ENCODE measurements at regions not wholly inside any gene's neighbourhood (a gene's known extent, or its start where the extent isn't known, plus 50 kb on each side); places are given as distances from the start of the nearest gene placed in this dataset.

DNA sequence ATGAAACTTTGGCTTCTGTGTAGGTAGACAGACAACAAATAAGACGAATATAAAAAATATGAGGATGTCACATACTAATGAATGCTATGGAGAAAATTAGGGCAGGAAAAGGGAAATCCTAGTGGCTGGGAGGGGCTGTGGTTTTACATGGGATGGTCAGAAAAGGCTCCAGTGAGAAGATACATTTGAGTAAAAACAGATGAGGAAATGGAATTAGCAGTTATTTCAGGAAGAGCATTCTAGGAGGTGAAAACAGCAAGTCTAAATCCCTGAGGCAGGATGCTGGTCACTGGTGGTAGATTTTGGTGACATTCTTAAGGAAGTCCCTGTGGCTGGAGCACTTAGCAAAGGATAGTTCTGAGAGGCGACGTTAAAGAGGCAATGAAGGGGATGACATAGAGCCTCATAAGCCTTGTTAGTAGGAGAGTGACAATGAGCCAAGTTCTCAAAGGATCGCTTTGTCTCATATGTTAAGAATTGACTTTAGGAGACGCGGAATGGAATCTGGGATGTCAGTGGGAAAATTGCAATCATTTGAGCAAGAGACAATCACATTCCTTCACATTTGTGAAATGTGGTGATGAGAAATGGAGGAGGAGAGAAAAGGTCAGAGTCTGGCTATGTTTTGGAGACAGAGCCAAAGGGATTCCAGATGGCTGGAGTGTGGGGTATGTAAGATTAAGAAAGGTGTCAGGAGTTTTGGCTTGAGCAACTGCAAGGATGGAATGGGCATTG is 384.7 kb upstream of the FZD8 start:
- Histone ChIP-seq H3K9me3 (ENCODE audit: insufficient read depth, low read length) (no peaks in the 10 kb centered on the region), H3K9ac (ENCODE audit: insufficient read length, low read depth) (no peak overlapping the region), H3K36me3 (ENCODE audit: insufficient read depth, insufficient read length, low read length) (no peaks in the 10 kb centered on the region), H3K27me3 (ENCODE audit: insufficient read depth, insufficient read length) (no peaks in the 10 kb centered on the region), H3K4me3 (ENCODE audit: insufficient read length, low read depth) (no peak overlapping the region), H3K4me1 (ENCODE audit: insufficient read depth, insufficient read length) (no peaks in the 10 kb centered on the region)
- TF ChIP-seq YY1 (IDR thresholded peaks at IDR 0.05; ENCODE audit: insufficient read depth, insufficient read length) (no peak), ZNF274 (IDR thresholded peaks at IDR 0.05; ENCODE audit: low read depth, low read length) (no peak), SUZ12 (IDR thresholded peaks at IDR 0.05; ENCODE audit: extremely low read depth, insufficient read depth, insufficient read length) (no peak)
- DNase-seq (ENCODE audit: low read depth, low spot score): no peak

- H3K4me1 ChIP-seq (ENCODE audit: insufficient read depth, insufficient read length): no peaks in the 10 kb centered on the region
- no peaks in the 10 kb centered on the region for H3K27me3 ChIP-seq (ENCODE audit: insufficient read depth, insufficient read length)
- no peak overlapping the region for H3K4me3 ChIP-seq (ENCODE audit: insufficient read length, low read depth)
- H3K36me3 ChIP-seq (ENCODE audit: insufficient read depth, insufficient read length, low read length): no peaks in the 10 kb centered on the region
- DNase-seq (ENCODE audit: low read depth, low spot score): no peak
- TF ChIP-seq ZNF274 (IDR thresholded peaks at IDR 0.05; ENCODE audit: low read depth, low read length): no peak
- TF ChIP-seq SUZ12 (IDR thresholded peaks at IDR 0.05; ENCODE audit: extremely low read depth, insufficient read depth, insufficient read length): no peak
- TF ChIP-seq YY1 (IDR thresholded peaks at IDR 0.05; ENCODE audit: insufficient read depth, insufficient read length): no peak
- no peak overlapping the region for H3K9ac ChIP-seq (ENCODE audit: insufficient read length, low read depth)
- H3K9me3 ChIP-seq (ENCODE audit: insufficient read depth, low read length): no peaks in the 10 kb centered on the region
Observed at GRCh38 chr10:36026081-36026480, 384.0 kb upstream of the FZD8 start.

GRCh38 chr10:36023939-36024338 is 381.8 kb upstream of the FZD8 start:
- H3K4me1 ChIP-seq (ENCODE audit: insufficient read depth, insufficient read length): no peaks in the 10 kb centered on the region
- H3K9ac ChIP-seq (ENCODE audit: insufficient read length, low read depth): no peak overlapping the region
- no peaks in the 10 kb centered on the region for H3K36me3 ChIP-seq (ENCODE audit: insufficient read depth, insufficient read length, low read length)
- no peaks in the 10 kb centered on the region for H3K9me3 ChIP-seq (ENCODE audit: insufficient read depth, low read length)
- no peaks in the 10 kb centered on the region for H3K27me3 ChIP-seq (ENCODE audit: insufficient read depth, insufficient read length)
- peak; percentile 8 for DNase-seq (ENCODE audit: low read depth, low spot score)
- TF ChIP-seq SUZ12 (IDR thresholded peaks at IDR 0.05; ENCODE audit: extremely low read depth, insufficient read depth, insufficient read length): no peak
- TF ChIP-seq ZNF274 (IDR thresholded peaks at IDR 0.05; ENCODE audit: low read depth, low read length): no peak
- TF ChIP-seq YY1 (IDR thresholded peaks at IDR 0.05; ENCODE audit: insufficient read depth, insufficient read length): no peak
- no peak overlapping the region for H3K4me3 ChIP-seq (ENCODE audit: insufficient read length, low read depth)

DNA sequence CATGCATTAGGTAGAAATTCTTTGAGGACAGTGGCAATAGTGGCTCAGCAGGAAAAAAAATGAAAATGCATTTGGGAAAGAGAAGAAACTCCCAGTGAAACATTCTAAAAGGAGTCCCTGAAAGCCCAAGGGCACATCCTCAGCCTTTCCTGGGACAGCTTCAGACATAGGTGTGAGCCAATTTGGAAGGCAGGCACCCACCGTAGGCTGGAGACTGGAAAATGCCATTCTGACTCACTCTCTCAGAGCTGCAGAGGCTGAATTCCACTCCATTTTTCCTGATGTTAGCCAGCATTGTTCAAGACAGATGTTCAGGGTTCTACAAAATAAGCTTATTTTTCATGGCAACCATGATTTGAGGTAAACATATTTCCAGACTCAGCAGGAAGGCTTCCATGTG is 379.0 kb upstream of the FZD8 start:
- Histone ChIP-seq H3K9me3 (ENCODE audit: insufficient read depth, low read length) (no peaks in the 10 kb centered on the region), H3K36me3 (ENCODE audit: insufficient read depth, insufficient read length, low read length) (no peaks in the 10 kb centered on the region), H3K4me1 (ENCODE audit: insufficient read depth, insufficient read length) (no peaks in the 10 kb centered on the region), H3K4me3 (ENCODE audit: insufficient read length, low read depth) (no peak overlapping the region), H3K9ac (ENCODE audit: insufficient read length, low read depth) (no peak overlapping the region), H3K27me3 (ENCODE audit: insufficient read depth, insufficient read length) (no peaks in the 10 kb centered on the region)
- DNase-seq (ENCODE audit: low read depth, low spot score): no peak
- TF ChIP-seq ZNF274 (IDR thresholded peaks at IDR 0.05; ENCODE audit: low read depth, low read length): no peak
- no peak for TF ChIP-seq YY1 (IDR thresholded peaks at IDR 0.05; ENCODE audit: insufficient read depth, insufficient read length)
- TF ChIP-seq SUZ12 (IDR thresholded peaks at IDR 0.05; ENCODE audit: extremely low read depth, insufficient read depth, insufficient read length): no peak

DNA sequence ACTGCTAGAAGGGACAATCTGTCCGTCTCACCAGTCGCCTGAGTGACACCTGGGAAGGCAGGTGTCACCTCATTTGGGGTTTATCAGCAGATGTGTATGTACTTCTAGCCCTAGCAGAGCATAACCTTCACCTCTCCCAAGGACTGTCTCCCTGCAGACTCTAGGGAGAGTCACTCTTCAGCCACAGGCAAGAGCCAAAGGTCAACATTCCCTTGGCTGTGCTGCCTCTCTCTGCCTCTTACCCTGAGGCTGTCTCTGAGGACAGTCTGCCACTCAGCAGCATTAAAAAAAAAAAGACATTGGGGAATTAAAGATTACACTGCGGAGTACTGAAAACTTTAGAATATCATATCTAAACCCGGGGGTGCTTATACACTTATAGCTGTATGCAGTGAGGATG is 377.7 kb upstream of the FZD8 start:
- H3K4me3 ChIP-seq (ENCODE audit: insufficient read length, low read depth): no peak overlapping the region
- H3K36me3 ChIP-seq (ENCODE audit: insufficient read depth, insufficient read length, low read length): no peaks in the 10 kb centered on the region
- no peak overlapping the region for H3K9ac ChIP-seq (ENCODE audit: insufficient read length, low read depth)
- no peaks in the 10 kb centered on the region for H3K4me1 ChIP-seq (ENCODE audit: insufficient read depth, insufficient read length)
- no peaks in the 10 kb centered on the region for H3K9me3 ChIP-seq (ENCODE audit: insufficient read depth, low read length)
- TF ChIP-seq SUZ12 (IDR thresholded peaks at IDR 0.05; ENCODE audit: extremely low read depth, insufficient read depth, insufficient read length) (no peak), YY1 (IDR thresholded peaks at IDR 0.05; ENCODE audit: insufficient read depth, insufficient read length) (no peak), ZNF274 (IDR thresholded peaks at IDR 0.05; ENCODE audit: low read depth, low read length) (no peak)
- no peaks in the 10 kb centered on the region for H3K27me3 ChIP-seq (ENCODE audit: insufficient read depth, insufficient read length)
- no peak for DNase-seq (ENCODE audit: low read depth, low spot score)

DNA sequence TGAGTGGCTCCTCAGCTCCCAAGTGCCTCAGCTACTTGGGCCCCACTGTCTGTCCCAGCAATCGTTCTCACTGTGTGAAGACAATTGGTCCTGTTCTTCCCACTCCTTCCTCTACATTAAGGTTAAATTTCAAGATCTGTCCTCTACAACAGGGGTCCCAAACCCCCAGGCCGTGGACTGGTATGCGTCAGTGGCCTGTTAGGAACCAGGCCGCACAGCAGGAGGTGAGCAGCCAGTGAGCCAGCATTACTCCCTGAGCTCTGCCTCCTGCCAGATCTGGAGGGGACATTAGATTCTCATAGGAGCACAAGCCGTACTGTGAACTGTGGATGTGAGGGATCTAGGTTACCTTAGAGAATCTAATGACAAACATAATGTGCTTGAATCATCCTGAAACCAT is 376.9 kb upstream of the FZD8 start:
- no peak for DNase-seq (ENCODE audit: low read depth, low spot score)
- TF ChIP-seq ZNF274 (IDR thresholded peaks at IDR 0.05; ENCODE audit: low read depth, low read length) (no peak), YY1 (IDR thresholded peaks at IDR 0.05; ENCODE audit: insufficient read depth, insufficient read length) (no peak), SUZ12 (IDR thresholded peaks at IDR 0.05; ENCODE audit: extremely low read depth, insufficient read depth, insufficient read length) (no peak)
- no peaks in the 10 kb centered on the region for H3K36me3 ChIP-seq (ENCODE audit: insufficient read depth, insufficient read length, low read length)
- no peak overlapping the region for H3K9ac ChIP-seq (ENCODE audit: insufficient read length, low read depth)
- no peaks in the 10 kb centered on the region for H3K4me1 ChIP-seq (ENCODE audit: insufficient read depth, insufficient read length)
- H3K4me3 ChIP-seq (ENCODE audit: insufficient read length, low read depth): no peak overlapping the region
- no peaks in the 10 kb centered on the region for H3K9me3 ChIP-seq (ENCODE audit: insufficient read depth, low read length)
- H3K27me3 ChIP-seq (ENCODE audit: insufficient read depth, insufficient read length): no peaks in the 10 kb centered on the region

GRCh38 chr10:36017137-36017536 is 375.0 kb upstream of the FZD8 start:
- Histone ChIP-seq H3K36me3 (ENCODE audit: insufficient read depth, insufficient read length, low read length) (no peaks in the 10 kb centered on the region), H3K9me3 (ENCODE audit: insufficient read depth, low read length) (no peaks in the 10 kb centered on the region), H3K9ac (ENCODE audit: insufficient read length, low read depth) (no peak overlapping the region), H3K27me3 (ENCODE audit: insufficient read depth, insufficient read length) (no peaks in the 10 kb centered on the region), H3K4me1 (ENCODE audit: insufficient read depth, insufficient read length) (no peaks in the 10 kb centered on the region), H3K4me3 (ENCODE audit: insufficient read length, low read depth) (no peak overlapping the region)
- DNase-seq (ENCODE audit: low read depth, low spot score): no peak
- no peak for TF ChIP-seq ZNF274 (IDR thresholded peaks at IDR 0.05; ENCODE audit: low read depth, low read length)
- no peak for TF ChIP-seq YY1 (IDR thresholded peaks at IDR 0.05; ENCODE audit: insufficient read depth, insufficient read length)
- TF ChIP-seq SUZ12 (IDR thresholded peaks at IDR 0.05; ENCODE audit: extremely low read depth, insufficient read depth, insufficient read length): no peak

All from NT2/D1 (cell line).